GM21526 (cell line): ENCODE measurements at regions not wholly inside any gene's neighbourhood (a gene's known extent, or its start where the extent isn't known, plus 50 kb on each side); places are given as distances from the start of the nearest gene placed in this dataset.

ENCODE experiments used
- ATAC-seq: cut with Tn5 transposase; IDR thresholded peaks from one replicate; pipeline ENCODE4 v1.9.1; 2021; ENCODE audit warnings: moderate library complexity; ENCODE audit not compliant: unreplicated experiment, low FRiP score

DNA sequence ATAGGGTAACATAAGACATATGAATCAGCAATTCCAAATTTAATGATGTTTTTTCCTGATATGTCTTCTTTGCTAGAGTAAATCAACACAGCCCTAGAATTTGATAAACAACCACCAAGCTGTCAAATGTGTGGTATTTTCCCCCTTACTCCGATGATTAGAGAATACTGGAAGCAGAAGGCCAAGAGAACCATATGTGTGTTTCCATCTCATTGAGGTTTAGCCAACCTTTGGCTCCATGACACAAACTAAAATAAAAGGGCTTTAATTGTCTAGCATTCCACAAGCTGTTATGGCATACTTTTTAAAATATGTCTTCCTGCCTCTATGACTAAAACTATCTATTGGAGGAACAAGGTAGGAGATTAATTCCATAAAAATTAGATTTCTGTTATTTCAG, 1222.4 kb upstream of the AGA start:
- ATAC-seq = no peak

DNA sequence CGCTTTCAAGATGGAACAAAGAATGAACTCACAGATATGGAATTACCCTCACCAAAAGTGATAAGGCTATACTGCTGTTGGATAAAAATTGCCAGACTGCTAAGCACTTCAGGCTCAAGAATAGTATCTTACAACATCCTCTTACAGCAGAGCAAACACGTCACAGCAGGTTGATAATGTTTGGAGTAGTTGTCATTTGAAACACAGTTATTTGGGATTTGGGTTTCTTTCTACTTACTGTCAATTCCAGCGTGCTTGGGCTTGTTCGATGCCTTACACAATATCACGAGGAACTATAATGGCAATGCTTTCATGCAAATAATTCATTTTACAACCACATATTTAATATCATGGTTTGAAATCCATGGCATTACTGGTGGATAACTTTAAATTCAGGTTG, 1223.7 kb upstream of the AGA start:
- no peak for ATAC-seq

DNA sequence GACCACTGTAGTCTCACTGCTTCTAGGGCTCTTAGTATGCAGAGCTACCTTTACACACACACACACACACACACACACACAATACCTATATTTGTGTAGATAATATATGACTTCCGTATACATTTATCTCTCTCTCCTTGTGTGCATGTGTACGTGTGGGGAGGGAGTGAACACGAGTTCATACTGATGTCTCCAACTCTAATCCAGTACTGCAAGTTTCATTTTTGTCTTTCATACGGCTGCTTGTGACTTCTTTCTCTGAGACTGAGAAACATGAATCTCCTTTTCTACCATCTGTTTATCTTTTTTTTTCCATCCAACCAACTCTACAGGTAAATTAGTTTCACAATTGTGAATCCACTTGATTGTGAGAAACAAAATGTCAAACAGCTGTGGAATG, 1229.5 kb upstream of the AGA start:
- no peak for ATAC-seq

DNA sequence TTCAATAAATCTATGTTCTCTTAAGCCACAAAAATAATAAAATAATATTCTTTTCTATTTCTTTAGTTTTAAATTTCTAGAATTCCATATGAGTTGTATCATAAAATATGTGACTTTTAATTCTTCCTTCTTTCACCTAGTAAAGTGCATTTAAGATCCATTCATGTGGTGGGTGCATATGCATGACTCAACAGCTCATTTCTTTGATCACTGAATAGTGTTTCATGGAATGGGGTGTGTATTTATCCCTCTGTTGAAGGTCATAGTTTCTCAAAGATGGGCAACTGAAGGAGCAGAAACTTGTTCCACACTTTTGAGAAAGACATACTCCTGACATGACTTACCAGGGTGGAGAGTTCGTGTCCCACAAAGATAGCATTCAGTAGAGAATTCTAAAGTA, 1230.3 kb upstream of the AGA start:
- ATAC-seq = no peak

DNA sequence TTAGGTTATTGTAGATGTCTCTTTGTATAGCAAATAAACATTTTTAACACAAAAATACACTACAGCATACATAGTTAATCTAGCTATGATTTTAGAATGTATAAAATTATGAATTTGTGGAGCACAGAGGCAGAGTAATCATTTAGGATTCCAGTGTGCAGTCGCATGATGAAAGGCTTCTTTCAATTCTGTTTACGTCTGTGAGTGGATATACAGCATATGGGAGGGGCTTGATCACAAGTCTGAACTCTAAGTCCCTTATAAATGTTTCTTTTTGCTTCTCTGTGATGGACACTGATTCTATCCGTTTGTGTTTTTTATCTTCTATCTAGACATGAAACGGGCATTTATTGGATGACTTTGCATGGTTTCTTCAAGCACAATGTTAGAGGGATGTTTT, 1239.6 kb upstream of the AGA start:
- ATAC-seq = no peak

DNA sequence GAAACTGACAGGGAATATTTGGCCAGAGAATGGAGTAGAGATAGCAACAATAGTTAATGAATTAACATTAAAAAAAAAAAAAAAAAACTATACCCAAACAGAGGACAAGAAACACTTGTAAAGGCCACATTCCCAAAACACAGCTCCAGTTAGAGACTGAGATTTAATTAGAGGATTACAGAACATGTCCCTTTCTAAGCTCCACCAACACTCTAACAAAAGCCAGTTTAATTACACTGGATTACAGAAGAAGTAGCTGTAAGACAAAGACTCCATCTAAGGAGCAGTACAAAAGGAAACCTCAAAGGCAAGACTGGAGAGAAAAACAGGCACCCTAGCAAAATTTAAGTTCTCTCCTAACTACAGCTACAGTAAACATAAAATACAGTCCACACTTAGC, 1247.7 kb upstream of the AGA start:
- ATAC-seq = no peak

DNA sequence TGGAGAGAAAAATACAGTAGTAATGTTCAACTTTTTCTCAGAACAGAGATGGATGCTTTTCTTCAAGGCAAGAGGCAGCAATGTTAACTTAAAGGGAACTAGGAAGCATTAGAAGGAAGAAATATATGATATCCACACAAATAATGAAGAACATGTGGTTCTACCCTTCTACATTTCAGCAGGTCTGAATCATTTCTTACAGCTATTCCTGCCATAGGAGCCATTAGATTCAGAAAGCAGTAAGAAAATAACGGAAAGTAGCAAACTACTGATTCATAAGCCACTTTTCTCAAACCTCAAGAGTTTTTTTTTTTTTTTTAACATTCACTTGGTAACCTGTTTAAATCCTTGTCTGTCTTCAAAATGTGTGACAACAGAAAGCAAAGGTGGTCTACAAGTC, 1251.6 kb upstream of the AGA start:
- ATAC-seq = no peak

DNA sequence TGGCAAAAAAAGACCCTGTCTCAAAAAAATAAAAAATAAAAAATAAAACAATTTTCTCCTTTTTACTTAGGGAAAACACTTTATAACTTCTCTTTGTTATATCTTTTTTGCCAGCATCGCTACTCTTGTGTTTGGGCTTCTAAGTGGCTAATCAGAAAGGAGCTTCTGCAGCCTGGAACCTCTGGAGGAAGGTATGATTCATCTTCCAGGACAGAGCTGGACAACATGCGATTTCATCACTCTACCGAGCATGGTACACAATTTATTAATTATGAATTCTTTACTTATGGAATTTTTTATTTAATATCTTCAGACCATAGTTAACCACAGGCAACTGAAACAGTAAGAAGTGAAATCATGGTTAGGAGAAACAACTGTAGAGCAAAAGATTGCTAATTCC, 1254.3 kb upstream of the AGA start:
- no peak for ATAC-seq

DNA sequence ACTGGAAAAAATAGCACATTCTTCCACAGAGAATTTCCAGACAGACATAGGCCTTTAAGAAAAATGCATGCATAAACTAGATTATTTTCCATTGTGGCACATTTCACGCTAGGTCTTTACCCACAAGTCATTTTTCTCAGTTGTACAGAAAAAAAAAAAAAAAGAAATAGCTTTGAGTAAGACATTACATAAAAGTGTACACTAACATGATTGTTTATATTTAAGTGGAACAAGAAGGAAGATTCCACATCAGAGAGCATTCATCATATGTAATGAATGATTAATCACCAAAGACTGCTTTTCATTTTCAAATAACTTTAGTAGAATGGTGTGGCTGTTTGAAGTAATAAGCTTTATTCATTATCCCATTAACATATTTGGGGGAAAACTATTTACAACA, 1270.2 kb upstream of the AGA start:
- no peak for ATAC-seq

DNA sequence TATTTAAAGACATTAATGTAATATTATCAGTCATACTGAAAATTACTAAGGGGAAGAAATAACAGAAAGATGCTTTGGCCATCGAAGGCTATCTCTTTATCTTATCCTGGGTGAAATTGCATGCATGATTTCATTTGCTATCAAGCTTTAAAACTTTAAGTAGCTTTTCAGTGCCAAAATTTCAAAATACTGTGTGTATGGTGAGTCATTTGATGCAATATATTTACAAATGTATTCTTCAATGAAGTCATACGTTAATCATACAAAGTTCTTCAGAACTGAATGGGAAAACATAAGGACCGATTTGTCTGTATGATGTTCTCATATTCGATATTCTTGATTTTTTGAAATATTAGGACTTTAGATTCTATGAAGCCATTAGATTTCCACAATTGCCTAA, 1295.8 kb upstream of the AGA start:
- no peak for ATAC-seq

DNA sequence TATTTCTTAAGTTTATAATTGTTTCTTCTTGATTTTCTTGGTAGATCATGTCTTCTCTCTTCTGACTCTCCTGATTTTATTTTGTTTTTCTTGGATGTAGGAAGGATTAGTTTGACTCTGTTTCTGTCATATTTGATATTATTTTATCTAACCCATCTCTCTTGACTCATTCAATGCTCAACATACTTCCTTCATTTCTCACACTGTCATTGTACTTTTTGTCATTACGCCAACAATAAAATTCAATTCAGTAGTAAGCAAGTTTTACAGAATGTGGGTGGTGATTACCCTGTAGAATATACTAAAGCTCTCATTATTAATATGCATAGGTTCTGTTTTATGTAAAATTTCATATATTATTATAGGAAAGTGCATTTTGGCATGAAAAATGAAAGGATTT, 1303.0 kb upstream of the AGA start:
- no peak for ATAC-seq

DNA sequence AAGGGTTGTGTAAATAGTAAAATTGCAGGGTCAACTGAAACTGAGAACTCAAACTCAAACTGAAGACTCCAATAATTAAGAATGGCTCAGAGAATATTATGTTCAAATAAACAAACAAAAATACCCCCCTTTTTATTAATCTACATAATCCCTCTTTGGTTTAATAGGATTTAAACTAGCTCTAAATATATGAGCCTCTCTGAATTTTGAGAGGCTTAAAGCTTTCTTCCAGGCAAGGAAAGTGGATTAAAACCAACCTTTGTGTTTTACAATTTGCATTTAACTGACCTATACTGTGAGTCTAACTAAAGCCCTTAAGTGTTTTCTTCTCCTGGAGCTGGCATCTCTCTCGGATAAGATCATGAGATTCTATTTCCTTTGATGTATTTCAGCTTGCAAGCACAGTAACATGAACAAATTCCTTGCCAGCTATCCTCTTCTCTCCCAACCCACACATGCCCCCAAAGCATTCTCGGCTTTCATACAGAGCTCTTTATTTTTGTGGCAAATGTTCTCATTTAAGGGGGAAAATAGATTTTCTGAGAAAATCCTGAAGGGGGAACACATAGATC, 1310.8 kb upstream of the AGA start:
- ATAC-seq = no peak

DNA sequence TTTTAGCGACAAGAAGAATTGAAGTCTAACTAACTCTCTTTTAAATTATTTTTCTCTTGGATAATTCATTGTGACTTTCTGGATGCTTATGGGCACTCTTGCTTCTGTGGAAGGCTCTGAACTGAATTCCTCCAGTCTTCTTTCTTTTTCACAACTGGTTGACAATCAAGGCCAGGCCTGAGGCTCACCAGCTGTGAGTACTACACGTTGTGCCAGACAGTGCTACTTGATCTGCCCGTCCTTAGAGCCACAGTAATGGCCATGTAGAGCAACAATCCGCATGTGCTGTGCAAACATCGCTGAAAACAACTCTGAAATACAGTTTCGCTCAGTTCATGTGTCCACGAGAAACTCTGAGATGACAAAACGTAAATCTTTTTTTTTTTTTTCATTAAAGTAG, 1336.3 kb upstream of the AGA start:
- no peak for ATAC-seq

DNA sequence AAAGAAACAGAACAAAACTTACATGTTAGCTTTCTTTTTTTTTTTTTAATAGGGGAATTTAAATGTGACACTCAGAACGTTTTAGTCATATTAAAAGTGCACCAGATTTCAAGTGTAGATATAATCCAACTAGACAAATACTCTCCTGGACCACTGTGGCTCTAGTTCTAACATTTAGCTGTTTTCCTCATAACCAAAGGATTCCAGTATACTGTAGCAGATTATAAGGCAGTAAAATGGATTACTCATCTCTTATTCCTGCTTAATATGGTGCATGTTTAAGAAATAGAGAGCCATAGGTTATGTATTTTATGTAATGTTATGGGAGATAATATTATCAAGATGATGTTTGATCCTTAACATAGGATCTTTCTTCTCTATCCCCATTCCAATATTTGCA, 1339.5 kb upstream of the AGA start:
- ATAC-seq = no peak

DNA sequence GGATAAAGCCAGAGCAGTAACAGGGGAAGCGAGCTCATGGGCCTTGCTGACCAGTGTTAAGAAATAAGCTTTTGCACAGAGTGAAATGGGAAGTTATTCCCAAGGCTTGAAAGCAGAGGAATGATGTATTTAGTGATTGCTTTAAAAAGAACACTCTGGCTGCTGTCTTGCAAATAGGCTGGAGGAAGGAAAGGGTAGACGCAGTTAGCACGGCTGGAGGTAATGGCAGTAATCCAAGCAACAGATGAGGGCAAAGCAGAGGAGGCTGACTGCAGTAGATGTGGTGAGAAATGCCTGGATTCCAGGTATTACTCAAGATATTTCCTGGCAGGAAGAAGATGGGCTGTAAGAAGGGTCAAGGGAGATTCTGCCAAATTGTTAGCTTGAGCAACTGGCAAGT, 1342.3 kb upstream of the AGA start:
- no peak for ATAC-seq

DNA sequence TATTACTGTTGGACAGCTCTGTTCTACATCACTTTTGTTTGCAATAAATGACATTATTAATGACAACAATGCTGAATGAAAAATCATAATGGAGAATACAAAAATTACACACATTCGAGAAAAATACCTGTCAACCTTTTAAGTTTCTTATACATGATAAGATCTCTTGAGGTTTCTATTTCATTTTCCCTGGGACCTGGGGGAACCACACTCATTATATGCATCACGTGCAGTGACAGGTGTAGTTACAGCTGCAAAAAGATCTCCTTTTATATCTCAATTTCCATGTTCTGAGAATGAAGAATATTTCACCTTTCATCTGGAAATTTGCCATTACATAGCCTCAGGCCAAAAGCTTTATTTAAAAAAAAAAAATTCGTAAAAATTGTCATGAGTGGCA, 1347.0 kb upstream of the AGA start:
- no peak for ATAC-seq

DNA sequence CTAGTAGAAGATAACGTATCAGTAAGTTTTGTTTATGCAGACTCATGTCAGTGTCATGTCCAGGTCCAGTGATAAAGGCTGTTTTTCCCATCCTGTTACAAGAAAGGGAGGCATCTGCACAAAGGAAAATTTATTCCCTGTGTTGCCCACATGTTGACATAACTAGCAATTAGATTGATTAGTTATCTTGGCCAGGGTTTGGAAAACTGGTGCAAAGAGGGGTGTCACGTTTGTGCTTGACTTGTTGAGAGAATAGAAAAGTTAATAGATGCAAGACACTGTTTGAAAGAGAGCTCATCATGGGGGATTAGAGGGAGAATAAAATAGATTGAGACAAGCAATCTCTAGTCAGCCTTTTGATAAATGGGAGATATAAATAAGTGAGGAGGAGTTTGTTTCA, 1357.0 kb upstream of the AGA start:
- no peak for ATAC-seq

DNA sequence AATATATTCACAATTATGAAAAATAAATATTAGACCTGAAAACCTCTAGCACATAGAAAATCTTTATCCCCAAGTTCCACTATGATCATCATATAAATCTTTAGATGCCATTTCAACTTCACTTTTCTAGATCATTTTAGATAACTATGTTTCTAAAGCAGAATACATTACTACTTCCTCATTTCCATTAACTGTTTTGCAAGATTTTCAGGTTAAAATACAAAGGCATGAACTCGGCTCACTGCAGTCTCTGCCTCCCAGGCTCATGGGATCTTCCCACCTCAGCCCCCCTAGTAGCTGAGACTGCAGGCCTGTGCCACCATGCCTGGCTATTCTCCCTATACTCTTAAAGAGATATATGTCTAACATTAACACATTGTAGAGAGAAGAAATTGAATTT, 1365.9 kb upstream of the AGA start:
- ATAC-seq = no peak

DNA sequence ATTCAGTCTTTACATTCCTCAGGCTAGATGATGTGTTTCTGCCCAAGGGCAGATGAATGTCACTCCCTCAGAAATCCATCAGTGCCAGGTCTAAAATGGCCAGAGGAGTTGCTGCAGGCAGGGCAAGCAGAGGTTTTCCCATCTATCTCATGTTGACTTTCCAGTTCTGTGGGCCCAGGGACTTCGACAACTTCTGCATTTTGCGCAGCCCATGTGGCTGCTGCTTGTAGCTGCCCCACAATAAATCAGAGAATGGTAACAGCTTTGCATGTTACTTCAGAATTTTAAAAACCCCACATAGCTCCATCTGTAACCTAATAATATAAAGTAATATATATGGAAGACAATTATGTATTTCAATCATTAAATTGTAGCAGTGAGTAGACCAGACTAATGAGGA, 1367.7 kb upstream of the AGA start:
- ATAC-seq = no peak

DNA sequence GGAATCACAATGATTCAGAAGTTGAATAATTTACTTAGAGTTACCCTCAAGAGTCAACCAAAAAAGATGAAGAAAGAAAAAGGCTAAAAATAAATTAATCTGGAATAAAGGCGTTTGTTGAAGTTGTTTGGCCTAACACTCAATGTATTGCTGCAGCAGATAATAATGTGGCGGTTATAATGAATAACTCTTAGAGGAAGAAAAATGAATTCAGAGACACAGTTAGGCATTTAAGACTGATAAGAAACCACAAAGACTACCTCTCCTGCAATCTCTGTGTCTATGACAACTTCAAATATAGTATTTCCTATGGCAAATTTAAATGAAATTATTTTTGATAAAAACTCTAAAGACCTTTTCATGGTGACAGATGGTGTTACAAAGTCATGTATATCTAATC, 1369.1 kb upstream of the AGA start:
- no peak for ATAC-seq

DNA sequence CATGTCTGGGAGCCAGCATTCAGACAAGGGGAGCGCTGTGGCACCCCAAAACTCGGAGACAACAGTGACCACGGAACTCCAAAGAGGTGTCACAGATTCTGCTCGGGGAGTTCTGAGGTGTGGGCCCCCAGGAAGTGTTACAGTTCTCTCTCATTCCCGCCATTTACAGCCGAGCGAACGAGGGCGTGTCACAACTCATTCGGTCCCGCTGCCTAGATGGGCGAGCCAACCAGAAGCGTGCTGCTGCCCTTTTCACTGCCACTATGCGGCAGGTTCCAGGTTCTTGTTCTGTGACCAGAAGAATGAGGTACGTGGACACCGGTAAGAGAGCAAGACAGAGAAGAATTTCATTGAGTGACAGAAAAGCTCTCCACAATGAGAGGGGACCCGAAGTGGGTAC, 1370.6 kb upstream of the AGA start:
- no peak for ATAC-seq

DNA sequence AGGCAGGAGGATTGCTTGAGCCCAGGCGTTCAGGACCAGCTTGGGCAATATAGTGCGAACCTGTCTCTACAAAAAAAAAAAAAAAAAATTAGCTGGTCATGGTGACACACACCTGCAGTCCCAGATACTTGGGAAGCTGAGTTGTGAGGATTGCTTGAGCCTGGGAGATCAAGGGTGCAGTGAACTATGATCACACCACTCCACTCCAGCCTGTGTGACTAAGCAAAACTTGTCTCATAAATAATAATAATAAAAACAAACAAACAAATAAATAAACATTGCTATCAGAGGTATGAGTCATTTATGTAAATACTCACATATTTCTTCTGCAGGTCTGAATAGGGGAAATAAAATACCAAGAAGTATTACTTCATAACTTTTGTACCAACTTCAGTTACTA, 1372.7 kb upstream of the AGA start:
- ATAC-seq = no peak

DNA sequence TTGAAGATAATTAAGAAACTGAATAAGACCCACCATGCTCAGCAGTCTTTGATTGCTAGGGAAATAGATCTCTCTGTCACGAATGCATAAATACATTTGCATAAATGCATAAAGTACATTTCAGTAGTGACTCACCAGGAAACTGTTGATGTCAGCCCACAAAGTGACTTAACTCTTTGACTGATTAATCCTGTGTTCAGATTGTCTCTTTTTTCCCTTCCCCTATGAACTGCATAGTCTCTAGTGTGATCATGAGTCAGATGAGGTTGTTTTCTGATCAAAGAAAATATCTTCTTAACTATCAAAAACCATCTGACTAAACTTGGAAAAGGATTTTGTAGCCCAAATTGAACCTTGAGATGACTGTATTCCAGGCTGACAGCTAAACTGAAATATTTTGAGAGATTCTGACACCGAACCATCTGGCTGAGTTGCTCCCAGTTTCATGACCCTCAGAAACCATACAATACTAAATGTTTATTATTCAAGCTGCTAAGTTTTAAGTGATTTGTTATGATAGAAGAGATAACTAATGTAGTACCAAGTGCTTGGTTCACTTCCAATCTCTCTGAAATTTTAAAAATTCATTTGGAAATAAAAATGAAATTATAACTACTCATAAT, 1381.5 kb upstream of the AGA start:
- no peak for ATAC-seq
